ENCODE measurements at regions not wholly inside any gene's neighbourhood (a gene's known extent, or its start where the extent isn't known, plus 50 kb on each side); places are given as distances from the start of the nearest gene placed in this dataset.

DNA sequence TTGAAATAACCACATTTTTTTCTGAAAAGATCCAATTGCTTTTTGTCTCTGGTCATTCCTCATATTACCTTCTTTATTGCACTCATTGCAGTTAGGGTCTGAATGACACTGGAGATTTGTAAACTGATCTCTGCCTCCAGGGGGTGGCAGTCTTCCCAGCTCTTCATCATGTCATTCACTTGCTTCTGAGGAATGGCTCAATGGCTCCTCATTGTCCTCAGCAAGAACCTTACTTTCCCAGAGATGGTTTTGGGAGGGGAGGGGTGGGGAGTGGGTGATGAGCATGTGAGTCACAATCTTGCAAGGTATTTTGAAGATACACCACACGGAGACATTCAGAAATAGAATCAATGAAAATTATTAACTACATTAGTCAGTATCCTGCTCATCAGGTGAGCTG lies 159.8 kb upstream of the GAS1 start:
- Histone ChIP-seq H3K27ac (no peak overlapping the region), H3K4me1 (no peaks in the 10 kb centered on the region), H3K9me3 (no peaks in the 10 kb centered on the region), H3K27me3 (ENCODE audit: low read depth) (no peaks in the 10 kb centered on the region), H3K4me3 (no peak overlapping the region), H3K36me3 (no peaks in the 10 kb centered on the region)
- intact Hi-C loops (cut with DNase I) = no loop called here
- TF ChIP-seq, protein P1, sequence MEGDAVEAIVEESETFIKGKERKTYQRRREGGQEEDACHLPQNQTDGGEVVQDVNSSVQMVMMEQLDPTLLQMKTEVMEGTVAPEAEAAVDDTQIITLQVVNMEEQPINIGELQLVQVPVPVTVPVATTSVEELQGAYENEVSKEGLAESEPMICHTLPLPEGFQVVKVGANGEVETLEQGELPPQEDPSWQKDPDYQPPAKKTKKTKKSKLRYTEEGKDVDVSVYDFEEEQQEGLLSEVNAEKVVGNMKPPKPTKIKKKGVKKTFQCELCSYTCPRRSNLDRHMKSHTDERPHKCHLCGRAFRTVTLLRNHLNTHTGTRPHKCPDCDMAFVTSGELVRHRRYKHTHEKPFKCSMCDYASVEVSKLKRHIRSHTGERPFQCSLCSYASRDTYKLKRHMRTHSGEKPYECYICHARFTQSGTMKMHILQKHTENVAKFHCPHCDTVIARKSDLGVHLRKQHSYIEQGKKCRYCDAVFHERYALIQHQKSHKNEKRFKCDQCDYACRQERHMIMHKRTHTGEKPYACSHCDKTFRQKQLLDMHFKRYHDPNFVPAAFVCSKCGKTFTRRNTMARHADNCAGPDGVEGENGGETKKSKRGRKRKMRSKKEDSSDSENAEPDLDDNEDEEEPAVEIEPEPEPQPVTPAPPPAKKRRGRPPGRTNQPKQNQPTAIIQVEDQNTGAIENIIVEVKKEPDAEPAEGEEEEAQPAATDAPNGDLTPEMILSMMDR (IDR thresholded peaks at IDR 0.05) = no peak
- DNase-seq (no peak), ATAC-seq (no peak)

GRCh38 chr9:87108661-87109060 lies 161.4 kb upstream of the GAS1 start:
- Histone ChIP-seq H3K27ac (no peak overlapping the region), H3K36me3 (no peaks in the 10 kb centered on the region), H3K4me3 (no peak overlapping the region), H3K27me3 (ENCODE audit: low read depth) (no peaks in the 10 kb centered on the region), H3K4me1 (no peaks in the 10 kb centered on the region), H3K9me3 (no peaks in the 10 kb centered on the region)
- ATAC-seq = peak in 1 of 2 donors; percentile 42
- DNase-seq = no peak
- TF ChIP-seq, protein P1 (IDR thresholded peaks at IDR 0.05) = no peak
- intact Hi-C loops (cut with DNase I) = no loop called here

- intact Hi-C loops (cut with DNase I) = no loop called here
- H3K27me3 ChIP-seq (ENCODE audit: low read depth) = no peaks in the 10 kb centered on the region
- TF ChIP-seq, protein P1 (IDR thresholded peaks at IDR 0.05) = no peak
- no peaks in the 10 kb centered on the region for H3K9me3 ChIP-seq
- H3K27ac ChIP-seq = no peak overlapping the region
- H3K4me3 ChIP-seq = no peak overlapping the region
- no peaks in the 10 kb centered on the region for H3K4me1 ChIP-seq
- DNase-seq (no peak), ATAC-seq (no peak)
- H3K36me3 ChIP-seq = no peaks in the 10 kb centered on the region
Measured at GRCh38 chr9:87109231-87109631, 161.9 kb upstream of the GAS1 start.

GRCh38 chr9:87109851-87110250 lies 162.5 kb upstream of the GAS1 start:
- H3K36me3 ChIP-seq = no peaks in the 10 kb centered on the region
- H3K27me3 ChIP-seq (ENCODE audit: low read depth) = no peaks in the 10 kb centered on the region
- ATAC-seq = no peak
- H3K27ac ChIP-seq = no peak overlapping the region
- intact Hi-C loops (cut with DNase I) = no loop called here
- TF ChIP-seq, protein P1 (IDR thresholded peaks at IDR 0.05) = no peak
- no peak for DNase-seq
- no peak overlapping the region for H3K4me3 ChIP-seq
- H3K9me3 ChIP-seq = no peaks in the 10 kb centered on the region
- H3K4me1 ChIP-seq = no peaks in the 10 kb centered on the region

DNA sequence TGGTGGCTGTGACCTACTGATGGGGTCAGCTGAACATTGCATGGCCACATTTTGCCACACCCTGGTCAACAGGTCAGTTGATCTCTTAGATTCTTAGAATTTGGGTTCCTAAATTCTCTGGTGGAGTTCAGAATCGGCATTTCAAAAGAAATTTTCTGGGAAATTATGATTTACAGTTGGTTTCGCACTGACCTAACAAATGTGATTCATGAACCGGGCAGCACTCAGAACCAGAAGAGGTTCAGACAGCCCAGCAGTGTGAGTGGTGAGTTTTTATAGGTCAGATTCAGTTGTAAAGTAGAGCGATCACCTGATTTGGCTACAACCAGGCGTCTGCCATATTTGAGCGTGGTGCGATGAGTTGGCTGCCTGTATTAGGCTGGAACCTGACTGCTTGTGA lies 163.7 kb upstream of the GAS1 start:
- TF ChIP-seq, protein P1 (IDR thresholded peaks at IDR 0.05) = no peak
- Histone ChIP-seq H3K27ac (no peak overlapping the region), H3K4me3 (no peak overlapping the region), H3K36me3 (no peaks in the 10 kb centered on the region), H3K27me3 (ENCODE audit: low read depth) (no peaks in the 10 kb centered on the region), H3K9me3 (no peaks in the 10 kb centered on the region), H3K4me1 (no peaks in the 10 kb centered on the region)
- intact Hi-C loops (cut with DNase I) = no loop called here
- ATAC-seq = no peak
- DNase-seq = no peak

DNA sequence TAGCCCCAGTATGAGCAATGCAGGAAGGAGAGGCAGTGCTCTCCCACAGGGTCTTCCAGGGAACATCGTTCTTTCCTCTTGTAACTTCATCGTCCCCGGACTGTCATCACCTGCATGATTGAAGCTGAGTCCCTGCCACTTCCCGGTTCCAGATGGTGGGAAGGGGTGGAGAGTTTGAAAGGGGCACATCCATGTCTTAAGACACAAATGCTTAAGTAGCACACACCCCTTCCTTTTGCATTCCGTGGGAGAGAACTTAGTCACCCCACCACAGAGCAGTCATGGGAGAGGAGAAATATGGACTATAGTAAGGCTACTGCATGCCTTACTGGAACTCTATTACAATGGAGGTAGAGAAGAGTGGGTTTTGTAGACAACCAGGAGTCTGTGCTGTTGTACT lies 165.3 kb upstream of the GAS1 start:
- TF ChIP-seq, protein P1 (IDR thresholded peaks at IDR 0.05) = no peak
- Histone ChIP-seq H3K4me1 (no peaks in the 10 kb centered on the region), H3K4me3 (no peak overlapping the region), H3K27ac (no peak overlapping the region), H3K9me3 (no peaks in the 10 kb centered on the region), H3K36me3 (no peaks in the 10 kb centered on the region), H3K27me3 (ENCODE audit: low read depth) (no peaks in the 10 kb centered on the region)
- DNase-seq (no peak), ATAC-seq (no peak)
- intact Hi-C loops (cut with DNase I) = no loop called here
